Midbrain (tissue), 1 donor: ENCODE measurements at regions not wholly inside any gene's neighbourhood (a gene's known extent, or its start where the extent isn't known, plus 50 kb on each side); places are given as distances from the start of the nearest gene placed in this dataset.
"Not testable (repeated sequence)": the region's sequence is repeated elsewhere in the genome, so short reads cannot be mapped to it uniquely, and the experiment has no call there.

Experiments used
- DNase-seq: peaks from one replicate; lab custom pipeline; 2025; lab: John Stamatoyannopoulos, UW

- no peak for DNase-seq
Observed at GRCh38 chr10:29828440-29828894, 193.7 kb upstream of the SVIL start.

GRCh38 chr10:29827512-29827911, 192.7 kb upstream of the SVIL start:
- no peak for DNase-seq

GRCh38 chr10:29826801-29827450, 192.2 kb upstream of the SVIL start:
- DNase-seq: no peak

- DNase-seq: no peak
Observed at GRCh38 chr10:29826221-29826620, 191.4 kb upstream of the SVIL start.

DNA sequence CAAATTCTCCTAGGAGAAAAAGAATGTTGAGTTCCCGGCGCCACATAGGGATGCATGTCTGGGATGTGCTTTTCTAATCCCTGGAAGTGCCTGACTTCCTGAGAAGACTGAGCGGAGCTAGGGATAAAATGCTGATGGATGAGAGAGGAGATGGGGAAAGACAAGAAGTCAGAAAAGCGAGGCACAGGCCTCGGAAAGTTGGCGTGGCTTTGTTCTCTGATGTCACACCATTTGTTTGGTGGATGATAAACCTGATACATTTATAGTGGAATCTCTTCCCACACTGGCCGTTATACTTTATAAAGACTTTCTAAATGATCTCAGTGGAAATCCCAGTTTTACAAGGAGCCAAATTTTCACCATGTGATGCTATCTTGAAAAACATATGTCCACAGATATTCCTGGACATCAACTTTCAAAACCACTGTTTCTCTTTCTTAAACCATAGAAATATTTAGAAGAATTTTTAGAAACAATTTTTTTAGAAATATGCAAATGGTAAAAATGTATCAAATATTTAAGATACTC, 188.8 kb upstream of the SVIL start:
- DNase-seq: no peak

- DNase-seq: no peak
Observed at GRCh38 chr10:29820890-29821461, 186.2 kb upstream of the SVIL start.

- DNase-seq: no peak
Observed at GRCh38 chr10:29816801-29817558, 182.2 kb upstream of the SVIL start.

DNA sequence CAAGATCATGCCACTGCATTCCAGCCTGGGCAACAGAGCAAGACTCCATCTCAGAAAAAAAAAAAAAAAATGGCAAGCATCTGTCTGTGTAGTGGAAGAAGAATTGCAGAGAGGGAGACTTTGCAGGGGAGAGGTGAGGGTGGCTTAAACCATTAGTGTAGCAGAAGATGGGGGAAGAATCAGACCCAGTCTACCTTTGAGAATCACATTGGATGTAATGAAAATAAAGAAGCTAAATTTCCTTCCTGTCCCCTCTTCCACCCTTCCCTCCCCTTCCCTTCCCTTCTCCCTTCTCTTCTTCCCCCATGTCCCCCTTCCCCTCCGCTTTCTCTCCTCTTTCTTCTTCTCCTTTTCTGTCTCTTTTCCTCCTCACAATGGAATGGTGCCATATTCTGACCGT, 180.8 kb upstream of the SVIL start:
- no peak for DNase-seq

DNA sequence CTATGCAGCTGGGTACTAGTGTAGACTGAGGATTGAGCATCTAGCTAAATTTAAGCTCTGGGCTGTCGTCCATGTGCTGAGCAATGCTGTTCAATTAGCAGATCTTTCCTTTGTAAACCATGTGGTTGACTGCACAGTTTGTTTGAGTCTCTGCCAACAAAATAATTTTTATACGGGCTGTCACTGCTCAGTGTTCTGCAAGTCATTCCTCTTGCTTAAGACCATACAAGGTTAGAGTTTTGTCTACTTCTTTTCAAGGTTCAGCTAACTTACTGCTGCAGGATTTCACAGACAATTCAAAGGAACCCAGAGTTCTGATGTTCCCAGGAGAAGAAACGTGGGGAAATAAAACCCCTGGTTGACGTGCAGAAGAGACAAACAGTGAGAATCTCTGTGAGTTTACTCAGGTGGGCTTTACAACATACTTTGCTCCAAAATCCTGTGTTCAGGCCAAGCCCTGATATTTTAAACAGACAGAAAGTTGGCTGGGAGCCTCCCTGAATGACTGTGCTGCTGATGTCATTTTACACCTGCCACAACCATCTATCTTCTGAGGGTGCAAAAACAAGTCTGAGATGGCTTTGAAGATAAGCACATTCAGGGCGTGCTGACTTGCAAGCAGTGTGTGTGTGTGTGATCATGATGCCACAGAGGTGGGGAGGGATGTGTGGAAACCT, 177.1 kb upstream of the SVIL start:
- DNase-seq: peak; percentile 5

DNA sequence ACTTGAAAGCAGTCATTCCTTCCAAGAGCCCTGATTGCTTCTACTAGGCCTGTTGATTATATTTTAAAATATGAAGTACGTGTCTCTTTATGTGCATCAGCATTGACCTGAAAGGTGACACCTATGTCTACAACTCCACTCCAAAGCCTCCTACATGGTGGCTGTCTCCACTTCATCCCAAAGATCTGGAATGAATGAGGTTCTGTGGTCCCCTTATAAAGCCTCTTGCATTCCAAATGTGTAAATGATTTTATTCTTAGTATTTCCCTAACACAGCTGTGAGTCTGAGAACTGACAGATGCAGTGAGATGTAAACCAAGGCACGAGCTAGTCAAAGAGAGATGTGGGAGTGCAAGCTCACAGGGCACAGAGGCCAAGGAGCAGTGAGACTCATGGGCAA, 176.0 kb upstream of the SVIL start:
- DNase-seq: no peak

- not testable (repeated sequence) for DNase-seq
Observed at GRCh38 chr10:29810231-29810630, 175.5 kb upstream of the SVIL start.

- DNase-seq: no peak
Observed at GRCh38 chr10:29809383-29809782, 174.6 kb upstream of the SVIL start.

- DNase-seq: no peak
Observed at GRCh38 chr10:29807163-29807806, 172.5 kb upstream of the SVIL start.

GRCh38 chr10:29806350-29806788, 171.6 kb upstream of the SVIL start:
- DNase-seq: no peak

GRCh38 chr10:29805134-29805723, 170.5 kb upstream of the SVIL start:
- DNase-seq: no peak

- DNase-seq: no peak
Observed at GRCh38 chr10:29804025-29804852, 169.5 kb upstream of the SVIL start.

- DNase-seq: no peak
Observed at GRCh38 chr10:29802171-29802570, 167.4 kb upstream of the SVIL start.

- no peak for DNase-seq
Observed at GRCh38 chr10:29798921-29799690, 164.3 kb upstream of the SVIL start.

GRCh38 chr10:29797616-29798015, 162.8 kb upstream of the SVIL start:
- no peak for DNase-seq

DNA sequence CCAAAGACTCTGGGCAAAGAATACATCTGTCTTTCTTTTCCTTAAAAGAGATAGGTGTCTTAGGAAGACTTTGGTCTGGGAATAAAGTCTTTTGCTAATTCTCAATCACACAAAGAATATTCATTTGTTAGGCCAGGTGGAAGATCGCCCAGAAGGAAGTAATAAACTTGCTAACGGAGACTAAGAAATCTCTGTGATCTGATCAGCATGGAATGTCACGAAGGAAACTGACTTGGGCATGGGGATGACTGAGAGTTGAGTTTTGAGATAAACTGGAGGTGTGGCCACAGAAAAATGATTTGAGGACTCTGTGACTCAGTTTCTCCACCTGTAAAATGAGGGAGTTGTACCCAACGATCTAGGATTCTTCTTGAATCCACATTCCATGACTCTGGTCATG, 161.1 kb upstream of the SVIL start:
- DNase-seq: no peak
